Lower leg skin (tissue), 4 donors: ENCODE measurements at regions not wholly inside any gene's neighbourhood (a gene's known extent, or its start where the extent isn't known, plus 50 kb on each side); places are given as distances from the start of the nearest gene placed in this dataset.
"Not testable (repeated sequence)": the region's sequence is repeated elsewhere in the genome, so short reads cannot be mapped to it uniquely, and the experiment has no call there.

Source experiments
- DNase-seq, 2 donors: peaks; one replicate each; pipeline ENCODE4 v3.0.0-alpha.2; 2019; ENCODE audit warnings: low spot score in 2 of 2
- H3K4me3 ChIP-seq: fragments of 200-600 bp; sonication (generic); 2 replicates; pipeline ENCODE4 v1.5.1; 2017; ENCODE audit warnings: mild to moderate bottlenecking, low read depth; ENCODE audit not compliant: poor library complexity, severe bottlenecking
- POLR2A ChIP-seq, 2 donors: fragments of 450-650 bp; IDR thresholded peaks; one replicate each; pipeline ENCODE4 v1.6.1; 2016 to 2017; ENCODE audit warnings: antibody characterized with exemption in 2 of 2, mild to moderate bottlenecking in 1 of 2, moderate library complexity in 1 of 2
- WGBS, 2 donors: methylation state at CpG; one replicate each; pipeline ENCODE4 v1.1.5; 2018; 5-methylcytosine and 5-hydroxymethylcytosine counted together
- intact Hi-C: fragments of 100-400 bp; cut with DNase I; formaldehyde crosslinking; loops from one replicate; pipeline ENCODE4 v1.15.0; 2023; ENCODE audit warnings: low total_unique reads
- TF ChIP-seq, protein P1 (sequence below), 3 donors: fragments of 450-650 bp; IDR thresholded peaks; one replicate each; pipeline ENCODE4 v1.5.1; 2016; ENCODE audit warnings: antibody characterized with exemption in 3 of 3, mild to moderate bottlenecking in 3 of 3, moderate library complexity in 2 of 3

DNA sequence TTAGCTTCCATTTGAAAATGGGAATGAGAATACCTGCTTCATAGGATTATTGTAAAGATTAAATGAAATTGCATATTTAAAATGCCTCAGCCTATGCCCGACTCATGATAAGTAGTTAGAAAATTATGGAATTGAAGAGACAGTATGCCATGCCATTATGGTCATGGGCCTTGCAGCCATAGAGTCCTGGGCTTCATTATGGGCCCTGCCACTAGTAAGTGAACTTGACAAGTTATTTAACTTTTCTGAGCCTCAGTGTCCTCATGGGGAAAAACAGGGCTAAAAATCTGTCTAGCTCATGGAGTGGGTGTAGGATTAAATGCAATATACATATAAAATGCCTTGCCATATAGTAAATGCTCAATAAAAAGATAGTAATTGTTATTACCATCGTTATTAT lies 133.2 kb downstream of the NPIPB5 start:
- intact Hi-C loops: no loop called here
- 79 to 82% methylated on average over 2 of the region's 2 CpGs for WGBS, 2 donors
- TF ChIP-seq, protein P1, sequence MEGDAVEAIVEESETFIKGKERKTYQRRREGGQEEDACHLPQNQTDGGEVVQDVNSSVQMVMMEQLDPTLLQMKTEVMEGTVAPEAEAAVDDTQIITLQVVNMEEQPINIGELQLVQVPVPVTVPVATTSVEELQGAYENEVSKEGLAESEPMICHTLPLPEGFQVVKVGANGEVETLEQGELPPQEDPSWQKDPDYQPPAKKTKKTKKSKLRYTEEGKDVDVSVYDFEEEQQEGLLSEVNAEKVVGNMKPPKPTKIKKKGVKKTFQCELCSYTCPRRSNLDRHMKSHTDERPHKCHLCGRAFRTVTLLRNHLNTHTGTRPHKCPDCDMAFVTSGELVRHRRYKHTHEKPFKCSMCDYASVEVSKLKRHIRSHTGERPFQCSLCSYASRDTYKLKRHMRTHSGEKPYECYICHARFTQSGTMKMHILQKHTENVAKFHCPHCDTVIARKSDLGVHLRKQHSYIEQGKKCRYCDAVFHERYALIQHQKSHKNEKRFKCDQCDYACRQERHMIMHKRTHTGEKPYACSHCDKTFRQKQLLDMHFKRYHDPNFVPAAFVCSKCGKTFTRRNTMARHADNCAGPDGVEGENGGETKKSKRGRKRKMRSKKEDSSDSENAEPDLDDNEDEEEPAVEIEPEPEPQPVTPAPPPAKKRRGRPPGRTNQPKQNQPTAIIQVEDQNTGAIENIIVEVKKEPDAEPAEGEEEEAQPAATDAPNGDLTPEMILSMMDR (IDR thresholded peaks at IDR 0.05): no peak
- no peak for TF ChIP-seq POLR2A (IDR thresholded peaks at IDR 0.05)
- H3K4me3 ChIP-seq: no peak overlapping the region
- DNase-seq: no peak

DNA sequence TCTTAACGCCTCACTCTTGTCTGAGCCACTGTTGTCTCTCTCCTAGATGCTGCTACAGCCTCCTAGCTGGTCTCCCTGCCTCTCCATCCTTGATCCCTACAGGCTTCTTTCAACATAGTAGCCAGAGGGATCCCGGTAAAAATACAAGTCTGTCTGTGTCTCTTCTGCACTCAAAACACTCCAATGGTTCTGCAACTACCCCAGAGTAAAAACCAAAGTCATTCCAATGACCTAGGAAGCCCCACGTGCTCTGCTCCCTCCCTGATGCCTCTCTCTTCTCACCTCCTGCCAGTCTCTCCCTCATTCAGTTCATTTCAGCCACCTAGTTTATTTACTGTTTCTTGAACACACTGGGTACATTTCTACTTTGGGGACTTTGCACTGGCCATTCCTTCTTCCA lies 135.2 kb downstream of the NPIPB5 start:
- WGBS, 2 donors: 70 to 78% methylated on average over 3 of the region's 3 CpGs
- TF ChIP-seq POLR2A (IDR thresholded peaks at IDR 0.05): no peak
- TF ChIP-seq, protein P1 (IDR thresholded peaks at IDR 0.05): no peak
- intact Hi-C loops: no loop called here
- DNase-seq: no peak
- H3K4me3 ChIP-seq: no peak overlapping the region

GRCh38 chr16:22646948-22647556 lies 136.4 kb downstream of the NPIPB5 start:
- DNase-seq: no peak
- WGBS, 2 donors: 76 to 85% methylated on average over 7 of the region's 7 CpGs

DNA sequence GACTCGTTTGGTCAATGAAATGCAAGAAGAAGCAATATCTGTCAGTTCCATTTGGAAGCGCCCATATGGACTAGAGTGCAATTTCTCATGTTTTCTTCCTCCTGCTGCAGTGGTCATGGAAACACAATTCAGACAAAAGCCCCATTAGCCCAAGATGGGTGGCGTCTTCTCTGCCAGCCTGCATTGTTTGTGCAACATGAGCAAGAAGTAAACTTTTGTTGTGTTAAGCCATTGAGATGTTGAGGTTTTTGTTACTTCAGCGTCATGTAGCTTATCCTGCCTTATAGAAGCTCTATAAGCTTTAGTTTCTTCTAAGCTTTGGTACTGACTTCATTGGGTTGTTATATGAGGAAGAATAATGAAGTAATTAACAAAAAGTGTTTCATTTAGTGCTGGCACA lies 137.4 kb downstream of the NPIPB5 start:
- TF ChIP-seq POLR2A (IDR thresholded peaks at IDR 0.05): no peak
- TF ChIP-seq, protein P1 (IDR thresholded peaks at IDR 0.05): no peak
- 73 to 76% methylated on average over 4 of the region's 4 CpGs for WGBS, 2 donors
- DNase-seq: no peak
- intact Hi-C loops: no loop called here
- H3K4me3 ChIP-seq: no peak overlapping the region

More at GRCh38 chr16:22646948-22647556, 136.4 kb downstream of the NPIPB5 start:
- intact Hi-C loops: no loop called here
- no peak for TF ChIP-seq POLR2A (IDR thresholded peaks at IDR 0.05)
- TF ChIP-seq, protein P1 (IDR thresholded peaks at IDR 0.05): no peak
- H3K4me3 ChIP-seq: no peak overlapping the region

DNA sequence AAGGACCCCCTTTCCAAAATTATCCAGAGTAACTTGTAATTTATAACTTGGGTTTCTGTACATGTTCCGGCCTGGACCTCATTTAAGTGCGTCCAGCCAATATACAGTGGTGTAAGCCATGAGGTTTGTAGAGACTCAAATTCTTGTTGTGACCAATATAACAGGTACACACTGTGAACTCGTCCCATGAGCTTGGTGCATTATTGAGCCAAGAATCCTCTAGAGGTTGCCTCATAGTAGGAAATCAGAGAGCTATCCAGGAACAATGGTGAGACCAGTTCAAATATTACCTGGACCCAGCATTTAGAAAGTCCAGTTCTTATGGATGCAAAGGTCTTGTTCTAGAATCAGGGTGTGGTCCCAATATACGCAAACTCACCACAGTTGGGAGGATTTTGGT lies 138.2 kb downstream of the NPIPB5 start:
- intact Hi-C loops: no loop called here
- no peak overlapping the region for H3K4me3 ChIP-seq
- TF ChIP-seq, protein P1 (IDR thresholded peaks at IDR 0.05): no peak
- no peak for TF ChIP-seq POLR2A (IDR thresholded peaks at IDR 0.05)
- no peak for DNase-seq
- 90% methylated on average over 4 of the region's 4 CpGs for WGBS, 2 donors

GRCh38 chr16:22651111-22651817 lies 140.6 kb downstream of the NPIPB5 start:
- intact Hi-C loops, H3K4me3 ChIP-seq, DNase-seq: not testable (repeated sequence)
- 95% methylated on average over 6 of the region's 6 CpGs for WGBS, 2 donors
